ENCODE measurements at regions not wholly inside any gene's neighbourhood (a gene's known extent, or its start where the extent isn't known, plus 50 kb on each side); places are given as distances from the start of the nearest gene placed in this dataset.

DNA sequence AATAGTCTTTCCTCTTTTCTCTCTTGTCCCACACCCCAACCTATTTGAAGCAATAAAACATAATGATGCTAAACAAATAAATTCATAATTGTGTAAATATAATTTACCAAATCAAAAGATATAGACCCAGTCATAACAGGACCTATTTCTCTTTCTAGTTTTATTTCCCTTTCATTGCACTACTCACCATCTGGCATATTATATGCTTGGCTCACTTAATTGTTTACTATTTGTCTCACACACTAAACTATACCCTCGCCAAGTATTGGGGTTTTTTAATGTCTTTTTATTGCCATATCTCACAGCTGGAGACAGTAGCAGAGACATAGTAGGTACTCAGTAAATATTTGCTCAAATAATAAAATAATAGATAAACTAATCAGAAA is 597.5 kb upstream of the PCDH15 start:
- TF ChIP-seq POLR2A (IDR thresholded peaks at IDR 0.05), result no peak
- no peak for TF ChIP-seq POLR2AphosphoS5 (IDR thresholded peaks at IDR 0.05)

Measured in prostate gland (tissue), 1 donor.